H9 (cell line): ENCODE measurements at regions not wholly inside any gene's neighbourhood (a gene's known extent, or its start where the extent isn't known, plus 50 kb on each side); places are given as distances from the start of the nearest gene placed in this dataset.

Experiments used
- DNase-seq: peaks from one replicate; pipeline ENCODE4 v3.0.0-alpha.2; 2017
- H2AFZ ChIP-seq: one replicate; pipeline ENCODE4 v1.6.1; 2013; ENCODE audit warnings: mild to moderate bottlenecking, low read length, control low read depth, moderate library complexity
- H2AK5ac ChIP-seq: 2 replicates; pipeline ENCODE4 v1.6.1; 2013; ENCODE audit warnings: low read length, control low read depth, mixed read lengths; ENCODE audit not compliant: insufficient read length
- H2BK120ac ChIP-seq: one replicate; pipeline ENCODE4 v1.6.1; 2013; ENCODE audit warnings: low read depth, mild to moderate bottlenecking, low read length, control low read depth, inconsistent platforms; ENCODE audit not compliant: poor library complexity, severe bottlenecking
- H2BK12ac ChIP-seq: 2 replicates; pipeline ENCODE4 v1.6.1; 2013; ENCODE audit warnings: low read length, control low read depth, mixed read lengths, low read depth; ENCODE audit not compliant: insufficient read length
- H2BK15ac ChIP-seq: 2 replicates; pipeline ENCODE4 v1.6.1; 2013; ENCODE audit warnings: low read depth, low read length, control low read depth
- H2BK20ac ChIP-seq: one replicate; pipeline ENCODE4 v1.6.1; 2013; ENCODE audit warnings: low read depth, mild to moderate bottlenecking, low read length, control low read depth, inconsistent platforms; ENCODE audit not compliant: poor library complexity, severe bottlenecking
- H2BK5ac ChIP-seq: 2 replicates; pipeline ENCODE4 v1.6.1; 2013; ENCODE audit warnings: low read length, control low read depth, mixed read lengths; ENCODE audit not compliant: insufficient read length
- H3K14ac ChIP-seq: 2 replicates; pipeline ENCODE4 v1.6.1; 2013; ENCODE audit warnings: low read length, control low read depth; ENCODE audit not compliant: insufficient read depth
- H3K18ac ChIP-seq: 2 replicates; pipeline ENCODE4 v1.6.1; 2013; ENCODE audit warnings: low read depth, mild to moderate bottlenecking, mixed read lengths, low read length, control low read depth; ENCODE audit not compliant: insufficient read length
- H3K23ac ChIP-seq: 2 replicates; pipeline ENCODE4 v1.6.1; 2013; ENCODE audit warnings: low read length, control low read depth, mixed read lengths, low read depth; ENCODE audit not compliant: insufficient read length
- H3K23me2 ChIP-seq: 2 replicates; pipeline ENCODE4 v1.6.1; 2013; ENCODE audit warnings: low read depth, mild to moderate bottlenecking, mixed read lengths, low read length, control low read depth; ENCODE audit not compliant: insufficient read length, poor library complexity, severe bottlenecking
- H3K27ac ChIP-seq: 2 replicates; pipeline ENCODE4 v1.5.1; 2013; ENCODE audit warnings: low read length, control low read depth, mixed read lengths, low read depth; ENCODE audit not compliant: insufficient read length
- H3K27me3 ChIP-seq: 2 replicates; pipeline ENCODE4 v1.6.1; 2013; ENCODE audit warnings: low read length, control low read depth, inconsistent platforms; ENCODE audit not compliant: insufficient read depth
- H3K4ac ChIP-seq: 2 replicates; pipeline ENCODE4 v1.6.1; 2013; ENCODE audit warnings: low read depth, mild to moderate bottlenecking, control low read depth, inconsistent platforms, low read length, moderate library complexity
- H3K4me1 ChIP-seq: 2 replicates; pipeline ENCODE4 v1.6.1; 2013; ENCODE audit warnings: low read length, control low read depth, inconsistent platforms; ENCODE audit not compliant: insufficient read depth
- H3K4me2 ChIP-seq: 2 replicates; pipeline ENCODE4 v1.6.1; 2013; ENCODE audit warnings: low read length, control low read depth, mixed read lengths; ENCODE audit not compliant: insufficient read length, insufficient read depth
- H3K56ac ChIP-seq: 2 replicates; pipeline ENCODE4 v1.6.1; 2013; ENCODE audit warnings: low read depth, mild to moderate bottlenecking, mixed read lengths, low read length, control low read depth; ENCODE audit not compliant: insufficient read length
- H3K79me1 ChIP-seq: 2 replicates; pipeline ENCODE4 v1.6.1; 2013; ENCODE audit warnings: low read depth, mild to moderate bottlenecking, moderate library complexity, low read length, control low read depth, inconsistent platforms; ENCODE audit not compliant: insufficient read depth, poor library complexity, severe bottlenecking
- H3K79me2 ChIP-seq: 2 replicates; pipeline ENCODE4 v1.6.1; 2013; ENCODE audit warnings: low read length, control low read depth, inconsistent platforms; ENCODE audit not compliant: insufficient read depth
- H3K9ac ChIP-seq: 2 replicates; pipeline ENCODE4 v1.6.1; 2013; ENCODE audit warnings: low read length, control low read depth, mixed read lengths; ENCODE audit not compliant: insufficient read length; ENCODE audit errors: extremely low read depth
- H3K9me3 ChIP-seq: one replicate; pipeline ENCODE4 v1.6.1; 2013; ENCODE audit warnings: low read depth, low read length, inconsistent platforms; ENCODE audit not compliant: control insufficient read depth
- H3T11ph ChIP-seq: one replicate; pipeline ENCODE4 v1.6.1; 2013; ENCODE audit warnings: mild to moderate bottlenecking, low read length, control low read depth, inconsistent platforms
- H4K20me1 ChIP-seq: one replicate; pipeline ENCODE4 v1.6.1; 2013; ENCODE audit not compliant: control insufficient read depth, insufficient read length, insufficient read depth
- H4K5ac ChIP-seq: 2 replicates; pipeline ENCODE4 v1.6.1; 2013; ENCODE audit warnings: low read depth, mild to moderate bottlenecking, mixed read lengths, low read length, control low read depth; ENCODE audit not compliant: insufficient read length
- H4K8ac ChIP-seq: replicated peaks from 2 replicates; pipeline ENCODE4 v1.6.1; 2013; ENCODE audit warnings: low read length, control low read depth, mixed read lengths, low read depth; ENCODE audit not compliant: insufficient read length
- H4K91ac ChIP-seq: 2 replicates; pipeline ENCODE4 v1.6.1; 2013; ENCODE audit warnings: low read depth, mild to moderate bottlenecking, moderate library complexity, mixed read lengths, low read length, control low read depth; ENCODE audit not compliant: insufficient read length
- H3K27ac Mint-ChIP-seq, 3 experiments: 2 replicates in 2 of 3; 3 replicates in 1 of 3; pipeline ENCODE4 v1.8.0; 2020 to 2021; ENCODE audit warnings: mixed read lengths in 3 of 3, mild to moderate bottlenecking in 1 of 3, moderate library complexity in 1 of 3
- H3K27me3 Mint-ChIP-seq: 2 replicates; pipeline ENCODE4 v1.8.0; 2021; ENCODE audit warnings: low read depth, mild to moderate bottlenecking, moderate library complexity, mixed read lengths
- H3K36me3 Mint-ChIP-seq, 3 experiments: 2 replicates in 2 of 3; 3 replicates in 1 of 3; pipeline ENCODE4 v1.8.0; 2020 to 2021; ENCODE audit warnings: low read depth in 3 of 3, mixed read lengths in 3 of 3; ENCODE audit not compliant: insufficient read depth in 1 of 3
- H3K4me1 Mint-ChIP-seq, 2 experiments: 2 replicates each; pipeline ENCODE4 v1.8.0; 2020; ENCODE audit warnings: mixed read lengths in 2 of 2
- H3K4me3 Mint-ChIP-seq, 2 experiments: 2 replicates in 1 of 2; 3 replicates in 1 of 2; pipeline ENCODE4 v1.8.0; 2020 to 2021; ENCODE audit warnings: mild to moderate bottlenecking in 2 of 2, mixed read lengths in 2 of 2, moderate library complexity in 1 of 2
- H3K9me3 Mint-ChIP-seq, 2 experiments: 2 replicates in 1 of 2; 3 replicates in 1 of 2; pipeline ENCODE4 v1.8.0; 2020; ENCODE audit warnings: mild to moderate bottlenecking in 2 of 2, mixed read lengths in 2 of 2, moderate library complexity in 1 of 2
- WGBS: extraction: QIAGEN DNeasy Blood & Tissue Kit; methylation state at CpG from one replicate; pipeline ENCODE4 v1.1.7; 2013; ENCODE audit warnings: missing lambda C conversion rate, low lambda C conversion rate, mixed read lengths; ENCODE audit not compliant: insufficient read length; ENCODE audit errors: extremely low coverage; 5-methylcytosine and 5-hydroxymethylcytosine counted together
- TF ChIP-seq, protein P1 (sequence below): fragments of 200-600 bp; sonication (generic); conservative IDR thresholded peaks from 3 replicates; pipeline ENCODE4 v1.8.0; 2021; ENCODE audit warnings: antibody characterized with exemption, mild to moderate bottlenecking

GRCh38 chr1:187433598-187433997 lies 604.8 kb downstream of the PLA2G4A start:
- no peaks in the 10 kb centered on the region for H3K4me1 Mint-ChIP-seq
- no peak overlapping the region for H2BK15ac ChIP-seq

More at GRCh38 chr1:187433598-187433997, 604.8 kb downstream of the PLA2G4A start:
- Histone ChIP-seq H3K23ac (no peak overlapping the region), H3K56ac (no peak overlapping the region), H3K4ac (no peak overlapping the region), H3K4me2 (no peak overlapping the region), H2BK20ac (no peak overlapping the region), H2AFZ (no peak overlapping the region), H4K91ac (no peak overlapping the region), H3K79me1 (no peaks in the 10 kb centered on the region), H4K8ac (no peak overlapping the region), H2BK5ac (no peak overlapping the region), H4K20me1 (no peaks in the 10 kb centered on the region), H3K4me1 (no peaks in the 10 kb centered on the region), H3K9ac (no peak overlapping the region), H3K14ac (no peak overlapping the region), H3K9me3 (no peaks in the 10 kb centered on the region), H3K27me3 (no peaks in the 10 kb centered on the region), H2BK12ac (no peak overlapping the region), H3K23me2 (no peaks in the 10 kb centered on the region), H4K5ac (no peak overlapping the region), H3K27ac (no peak overlapping the region), H3K18ac (no peak overlapping the region), H2AK5ac (no peak overlapping the region), H3K79me2 (no peaks in the 10 kb centered on the region), H2BK120ac (no peak overlapping the region), H3T11ph (no peak overlapping the region)
- TF ChIP-seq, protein P1, sequence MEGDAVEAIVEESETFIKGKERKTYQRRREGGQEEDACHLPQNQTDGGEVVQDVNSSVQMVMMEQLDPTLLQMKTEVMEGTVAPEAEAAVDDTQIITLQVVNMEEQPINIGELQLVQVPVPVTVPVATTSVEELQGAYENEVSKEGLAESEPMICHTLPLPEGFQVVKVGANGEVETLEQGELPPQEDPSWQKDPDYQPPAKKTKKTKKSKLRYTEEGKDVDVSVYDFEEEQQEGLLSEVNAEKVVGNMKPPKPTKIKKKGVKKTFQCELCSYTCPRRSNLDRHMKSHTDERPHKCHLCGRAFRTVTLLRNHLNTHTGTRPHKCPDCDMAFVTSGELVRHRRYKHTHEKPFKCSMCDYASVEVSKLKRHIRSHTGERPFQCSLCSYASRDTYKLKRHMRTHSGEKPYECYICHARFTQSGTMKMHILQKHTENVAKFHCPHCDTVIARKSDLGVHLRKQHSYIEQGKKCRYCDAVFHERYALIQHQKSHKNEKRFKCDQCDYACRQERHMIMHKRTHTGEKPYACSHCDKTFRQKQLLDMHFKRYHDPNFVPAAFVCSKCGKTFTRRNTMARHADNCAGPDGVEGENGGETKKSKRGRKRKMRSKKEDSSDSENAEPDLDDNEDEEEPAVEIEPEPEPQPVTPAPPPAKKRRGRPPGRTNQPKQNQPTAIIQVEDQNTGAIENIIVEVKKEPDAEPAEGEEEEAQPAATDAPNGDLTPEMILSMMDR = no peak
- no CpG with 5 or more reads among the region's 1 CpG for WGBS
- no peak for DNase-seq
- Mint-ChIP-seq H3K27me3 (no peaks in the 10 kb centered on the region), H3K9me3 (no peaks in the 10 kb centered on the region), H3K27ac (no peak overlapping the region), H3K4me3 (no peak overlapping the region), H3K36me3 (no peaks in the 10 kb centered on the region)
